ENCODE measurements at regions not wholly inside any gene's neighbourhood (a gene's known extent, or its start where the extent isn't known, plus 50 kb on each side); places are given as distances from the start of the nearest gene placed in this dataset.

DNA sequence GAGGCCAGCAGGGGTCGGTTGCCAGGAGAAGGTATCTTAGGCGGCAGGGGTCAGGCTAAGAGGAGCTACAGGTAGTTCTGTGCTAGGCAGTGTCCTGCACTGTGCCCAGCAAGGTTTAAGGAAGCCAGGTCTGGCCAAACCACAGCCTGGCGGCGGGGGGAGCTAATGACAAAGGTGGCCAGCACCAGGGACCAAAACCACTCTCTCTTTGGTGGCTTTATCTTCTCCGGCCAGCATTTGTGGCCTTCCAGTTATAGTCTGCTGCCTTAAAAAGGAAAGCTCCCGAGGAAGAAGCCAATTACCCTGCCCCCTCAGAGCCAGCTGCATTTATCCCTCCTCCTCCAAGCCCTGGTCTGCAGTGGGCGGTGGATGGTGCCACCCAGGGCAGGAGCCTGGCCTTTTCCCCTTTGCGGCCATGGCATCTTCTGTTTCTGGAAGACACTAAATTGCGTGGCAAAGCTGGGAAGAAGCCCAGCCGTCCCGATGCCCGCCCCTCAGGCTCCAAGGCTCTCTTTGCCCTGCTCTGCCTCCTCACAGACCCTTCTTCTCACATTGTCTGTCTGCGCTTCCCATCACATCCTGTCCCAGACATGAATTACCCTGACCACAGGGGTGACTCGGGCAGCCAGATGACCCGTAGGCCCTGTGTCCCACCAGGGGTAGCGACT lies 94.6 kb downstream of the EN1 start (continued):
- TF ChIP-seq, protein P1, sequence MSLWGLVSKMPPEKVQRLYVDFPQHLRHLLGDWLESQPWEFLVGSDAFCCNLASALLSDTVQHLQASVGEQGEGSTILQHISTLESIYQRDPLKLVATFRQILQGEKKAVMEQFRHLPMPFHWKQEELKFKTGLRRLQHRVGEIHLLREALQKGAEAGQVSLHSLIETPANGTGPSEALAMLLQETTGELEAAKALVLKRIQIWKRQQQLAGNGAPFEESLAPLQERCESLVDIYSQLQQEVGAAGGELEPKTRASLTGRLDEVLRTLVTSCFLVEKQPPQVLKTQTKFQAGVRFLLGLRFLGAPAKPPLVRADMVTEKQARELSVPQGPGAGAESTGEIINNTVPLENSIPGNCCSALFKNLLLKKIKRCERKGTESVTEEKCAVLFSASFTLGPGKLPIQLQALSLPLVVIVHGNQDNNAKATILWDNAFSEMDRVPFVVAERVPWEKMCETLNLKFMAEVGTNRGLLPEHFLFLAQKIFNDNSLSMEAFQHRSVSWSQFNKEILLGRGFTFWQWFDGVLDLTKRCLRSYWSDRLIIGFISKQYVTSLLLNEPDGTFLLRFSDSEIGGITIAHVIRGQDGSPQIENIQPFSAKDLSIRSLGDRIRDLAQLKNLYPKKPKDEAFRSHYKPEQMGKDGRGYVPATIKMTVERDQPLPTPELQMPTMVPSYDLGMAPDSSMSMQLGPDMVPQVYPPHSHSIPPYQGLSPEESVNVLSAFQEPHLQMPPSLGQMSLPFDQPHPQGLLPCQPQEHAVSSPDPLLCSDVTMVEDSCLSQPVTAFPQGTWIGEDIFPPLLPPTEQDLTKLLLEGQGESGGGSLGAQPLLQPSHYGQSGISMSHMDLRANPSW (CRISPR knock-in tag; conservative IDR thresholded peaks at IDR 0.05; ENCODE audit: low read depth) = no peak
- TF ChIP-seq, protein P2, sequence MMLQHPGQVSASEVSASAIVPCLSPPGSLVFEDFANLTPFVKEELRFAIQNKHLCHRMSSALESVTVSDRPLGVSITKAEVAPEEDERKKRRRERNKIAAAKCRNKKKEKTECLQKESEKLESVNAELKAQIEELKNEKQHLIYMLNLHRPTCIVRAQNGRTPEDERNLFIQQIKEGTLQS (CRISPR knock-in tag; conservative IDR thresholded peaks at IDR 0.05) = no peak

DNA sequence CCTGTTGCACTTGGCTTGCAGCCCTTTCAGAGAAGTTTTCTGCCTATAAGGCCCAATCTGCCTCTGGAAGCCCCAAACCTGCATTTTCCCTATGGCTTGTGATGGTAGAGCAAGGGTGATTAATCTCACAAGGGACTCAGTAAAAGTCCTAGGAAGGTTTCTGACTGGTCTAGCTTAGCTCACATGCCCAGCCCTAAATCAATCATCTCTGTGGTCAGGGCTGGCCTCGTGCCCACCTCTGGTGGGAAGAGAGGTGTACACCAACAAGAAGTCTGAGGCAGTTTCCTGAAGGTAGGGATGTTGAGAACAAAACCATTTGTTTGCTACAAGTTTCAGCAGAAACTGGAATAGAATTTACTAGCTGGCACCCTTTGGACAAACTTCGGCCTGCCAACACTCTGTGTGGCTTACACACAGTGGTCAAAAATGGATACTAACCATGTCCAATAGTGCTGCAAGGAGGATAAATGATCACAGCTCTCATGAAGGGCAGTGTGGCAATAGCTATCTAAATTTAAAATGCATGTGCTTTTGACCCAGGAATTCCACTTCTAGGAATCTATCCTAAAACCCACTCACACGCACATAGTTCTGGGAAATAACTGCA lies 96.4 kb downstream of the EN1 start:
- Mint-ChIP-seq H3K36me3 (peaks cover 11% of the 10 kb centered on the region), H3K4me1 (peaks cover 12% of the 10 kb centered on the region), H3K27me3 (ENCODE audit: low read depth) (peaks cover 2% of the 10 kb centered on the region; the same call in 1 of the 2 replicates)

More for the DNA sequence above, 96.4 kb downstream of the EN1 start:
- peaks cover 26% of the 10 kb centered on the region for H3K9me3 Mint-ChIP-seq
- POLR2A ChIA-PET = no interaction called here
- TF ChIP-seq IRF2 (CRISPR knock-in tag; IDR thresholded peaks at IDR 0.05; ENCODE audit: borderline replicate concordance, low read depth) (no peak), NR2C2 (CRISPR knock-in tag; IDR thresholded peaks at IDR 0.05) (no peak), SMAD3 (CRISPR knock-in tag; IDR thresholded peaks at IDR 0.05; ENCODE audit: borderline replicate concordance) (no peak), HMGA2 (CRISPR knock-in tag; IDR thresholded peaks at IDR 0.05) (no peak), CBFB (CRISPR knock-in tag; IDR thresholded peaks at IDR 0.05; ENCODE audit: low read depth) (no peak), FOXK1 (CRISPR knock-in tag; IDR thresholded peaks at IDR 0.05) (no peak), ZNF219 (CRISPR knock-in tag; IDR thresholded peaks at IDR 0.05; ENCODE audit: borderline replicate concordance) (no peak), GTF2I (CRISPR knock-in tag; conservative IDR thresholded peaks at IDR 0.05) (no peak)
- TF ChIP-seq, protein P2 (CRISPR knock-in tag; conservative IDR thresholded peaks at IDR 0.05) = no peak
- TF ChIP-seq, protein P3, sequence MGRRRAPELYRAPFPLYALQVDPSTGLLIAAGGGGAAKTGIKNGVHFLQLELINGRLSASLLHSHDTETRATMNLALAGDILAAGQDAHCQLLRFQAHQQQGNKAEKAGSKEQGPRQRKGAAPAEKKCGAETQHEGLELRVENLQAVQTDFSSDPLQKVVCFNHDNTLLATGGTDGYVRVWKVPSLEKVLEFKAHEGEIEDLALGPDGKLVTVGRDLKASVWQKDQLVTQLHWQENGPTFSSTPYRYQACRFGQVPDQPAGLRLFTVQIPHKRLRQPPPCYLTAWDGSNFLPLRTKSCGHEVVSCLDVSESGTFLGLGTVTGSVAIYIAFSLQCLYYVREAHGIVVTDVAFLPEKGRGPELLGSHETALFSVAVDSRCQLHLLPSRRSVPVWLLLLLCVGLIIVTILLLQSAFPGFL (CRISPR knock-in tag; IDR thresholded peaks at IDR 0.05; ENCODE audit: borderline replicate concordance) = no peak
- TF ChIP-seq, protein P4, sequence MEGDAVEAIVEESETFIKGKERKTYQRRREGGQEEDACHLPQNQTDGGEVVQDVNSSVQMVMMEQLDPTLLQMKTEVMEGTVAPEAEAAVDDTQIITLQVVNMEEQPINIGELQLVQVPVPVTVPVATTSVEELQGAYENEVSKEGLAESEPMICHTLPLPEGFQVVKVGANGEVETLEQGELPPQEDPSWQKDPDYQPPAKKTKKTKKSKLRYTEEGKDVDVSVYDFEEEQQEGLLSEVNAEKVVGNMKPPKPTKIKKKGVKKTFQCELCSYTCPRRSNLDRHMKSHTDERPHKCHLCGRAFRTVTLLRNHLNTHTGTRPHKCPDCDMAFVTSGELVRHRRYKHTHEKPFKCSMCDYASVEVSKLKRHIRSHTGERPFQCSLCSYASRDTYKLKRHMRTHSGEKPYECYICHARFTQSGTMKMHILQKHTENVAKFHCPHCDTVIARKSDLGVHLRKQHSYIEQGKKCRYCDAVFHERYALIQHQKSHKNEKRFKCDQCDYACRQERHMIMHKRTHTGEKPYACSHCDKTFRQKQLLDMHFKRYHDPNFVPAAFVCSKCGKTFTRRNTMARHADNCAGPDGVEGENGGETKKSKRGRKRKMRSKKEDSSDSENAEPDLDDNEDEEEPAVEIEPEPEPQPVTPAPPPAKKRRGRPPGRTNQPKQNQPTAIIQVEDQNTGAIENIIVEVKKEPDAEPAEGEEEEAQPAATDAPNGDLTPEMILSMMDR (IDR thresholded peaks at IDR 0.05) = no peak
- TF ChIP-seq, protein P5, sequence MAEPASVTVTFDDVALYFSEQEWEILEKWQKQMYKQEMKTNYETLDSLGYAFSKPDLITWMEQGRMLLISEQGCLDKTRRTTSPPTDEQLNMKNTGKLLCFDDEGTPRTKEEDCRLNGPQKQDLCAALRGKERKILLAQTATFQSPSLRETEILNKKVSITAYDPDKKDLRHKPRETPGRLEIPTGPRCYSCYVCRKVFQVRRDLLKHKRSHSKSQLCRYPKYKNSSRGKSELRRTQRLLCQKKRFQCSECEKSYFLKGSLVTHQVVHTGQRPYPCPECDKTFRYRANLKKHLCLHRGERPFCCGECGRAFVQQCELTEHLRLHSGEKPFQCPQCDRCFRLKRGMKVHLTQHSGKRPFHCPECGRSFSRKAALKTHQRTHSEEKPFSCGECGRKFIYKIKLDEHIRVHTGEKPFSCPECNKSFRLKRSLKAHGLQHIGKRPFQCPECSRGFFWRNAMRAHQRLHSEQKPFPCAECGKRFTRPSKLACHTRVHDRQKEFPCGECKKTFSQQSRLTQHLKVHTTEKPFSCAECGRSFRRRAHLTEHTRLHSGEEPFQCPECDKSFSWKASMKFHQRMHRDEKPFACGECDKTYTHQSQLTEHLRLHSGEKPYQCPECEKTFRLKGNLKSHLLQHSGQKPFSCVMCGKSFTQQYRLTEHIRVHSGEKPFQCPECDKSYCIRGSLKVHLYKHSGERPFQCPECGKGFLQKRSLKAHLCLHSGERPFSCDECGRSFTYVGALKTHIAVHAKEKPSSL (CRISPR knock-in tag; conservative IDR thresholded peaks at IDR 0.05) = no peak
- TF ChIP-seq, protein P6, sequence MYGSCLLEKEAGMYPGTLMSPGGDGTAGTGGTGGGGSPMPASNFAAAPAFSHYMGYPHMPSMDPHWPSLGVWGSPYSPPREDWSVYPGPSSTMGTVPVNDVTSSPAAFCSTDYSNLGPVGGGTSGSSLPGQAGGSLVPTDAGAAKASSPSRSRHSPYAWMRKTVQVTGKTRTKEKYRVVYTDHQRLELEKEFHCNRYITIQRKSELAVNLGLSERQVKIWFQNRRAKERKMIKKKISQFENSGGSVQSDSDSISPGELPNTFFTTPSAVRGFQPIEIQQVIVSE (CRISPR knock-in tag; IDR thresholded peaks at IDR 0.05; ENCODE audit: borderline replicate concordance) = no peak
- TF ChIP-seq, protein P7, sequence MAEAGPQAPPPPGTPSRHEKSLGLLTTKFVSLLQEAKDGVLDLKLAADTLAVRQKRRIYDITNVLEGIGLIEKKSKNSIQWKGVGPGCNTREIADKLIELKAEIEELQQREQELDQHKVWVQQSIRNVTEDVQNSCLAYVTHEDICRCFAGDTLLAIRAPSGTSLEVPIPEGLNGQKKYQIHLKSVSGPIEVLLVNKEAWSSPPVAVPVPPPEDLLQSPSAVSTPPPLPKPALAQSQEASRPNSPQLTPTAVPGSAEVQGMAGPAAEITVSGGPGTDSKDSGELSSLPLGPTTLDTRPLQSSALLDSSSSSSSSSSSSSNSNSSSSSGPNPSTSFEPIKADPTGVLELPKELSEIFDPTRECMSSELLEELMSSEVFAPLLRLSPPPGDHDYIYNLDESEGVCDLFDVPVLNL (CRISPR knock-in tag; IDR thresholded peaks at IDR 0.05; ENCODE audit: borderline replicate concordance, low read depth) = no peak
- no peak for ATAC-seq
- CTCF ChIA-PET = no interaction called here
- DNase-seq (ENCODE audit: low spot score) = no peak
- no peak overlapping the region for H3K27ac Mint-ChIP-seq
- no peak overlapping the region for H3K4me3 Mint-ChIP-seq

Data from WTC11 (cell line).